ENCODE measurements at regions not wholly inside any gene's neighbourhood (a gene's known extent, or its start where the extent isn't known, plus 50 kb on each side); places are given as distances from the start of the nearest gene placed in this dataset.

DNA sequence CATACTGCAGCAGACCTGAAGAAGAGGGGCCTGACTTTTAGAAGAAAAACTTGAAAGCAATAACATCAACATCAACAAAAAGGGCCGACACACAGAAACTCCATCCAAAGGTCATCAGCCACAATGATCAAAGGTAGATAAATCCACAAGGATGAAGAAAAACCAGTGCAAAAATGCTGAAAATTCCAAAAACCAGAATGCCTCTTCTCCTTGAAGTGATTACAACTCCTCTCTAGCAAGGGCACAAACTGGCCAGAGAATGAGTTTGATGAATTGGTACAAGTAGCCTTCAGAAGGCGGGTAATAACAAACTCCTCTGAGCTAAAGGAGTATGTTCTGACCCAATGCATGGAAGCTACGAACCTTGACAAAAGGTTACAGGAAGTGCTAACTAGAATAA, 186.2 kb upstream of the RAI14 start:
- Histone ChIP-seq H3K9me2 (ENCODE audit: low read depth, low read length) (no peaks in the 10 kb centered on the region), H3K27ac (ENCODE audit: low read depth, low read length, poor library complexity, severe bottlenecking) (no peak overlapping the region), H3K36me3 (ENCODE audit: insufficient read depth, low read length) (no peaks in the 10 kb centered on the region), H3K27me3 (ENCODE audit: insufficient read depth, low read length) (no peaks in the 10 kb centered on the region), H3K9me3 (ENCODE audit: low read length) (no peaks in the 10 kb centered on the region), H3K79me2 (ENCODE audit: insufficient read depth, low read length) (no peaks in the 10 kb centered on the region), H3F3A (ENCODE audit: insufficient read depth, low read length) (no peaks in the 10 kb centered on the region), H3K9ac (ENCODE audit: low read length) (no peak overlapping the region), H4K20me1 (ENCODE audit: insufficient read depth, low read length) (no peaks in the 10 kb centered on the region), H3K4me2 (ENCODE audit: low read length) (no peak overlapping the region), H2AFZ (ENCODE audit: low read length) (no peak overlapping the region), H3K4me3 (ENCODE audit: low read depth, low read length, poor library complexity, severe bottlenecking) (no peak overlapping the region), H3K4me1 (ENCODE audit: insufficient read depth, low read length, severe bottlenecking) (no peaks in the 10 kb centered on the region)
- TF ChIP-seq, protein P1, sequence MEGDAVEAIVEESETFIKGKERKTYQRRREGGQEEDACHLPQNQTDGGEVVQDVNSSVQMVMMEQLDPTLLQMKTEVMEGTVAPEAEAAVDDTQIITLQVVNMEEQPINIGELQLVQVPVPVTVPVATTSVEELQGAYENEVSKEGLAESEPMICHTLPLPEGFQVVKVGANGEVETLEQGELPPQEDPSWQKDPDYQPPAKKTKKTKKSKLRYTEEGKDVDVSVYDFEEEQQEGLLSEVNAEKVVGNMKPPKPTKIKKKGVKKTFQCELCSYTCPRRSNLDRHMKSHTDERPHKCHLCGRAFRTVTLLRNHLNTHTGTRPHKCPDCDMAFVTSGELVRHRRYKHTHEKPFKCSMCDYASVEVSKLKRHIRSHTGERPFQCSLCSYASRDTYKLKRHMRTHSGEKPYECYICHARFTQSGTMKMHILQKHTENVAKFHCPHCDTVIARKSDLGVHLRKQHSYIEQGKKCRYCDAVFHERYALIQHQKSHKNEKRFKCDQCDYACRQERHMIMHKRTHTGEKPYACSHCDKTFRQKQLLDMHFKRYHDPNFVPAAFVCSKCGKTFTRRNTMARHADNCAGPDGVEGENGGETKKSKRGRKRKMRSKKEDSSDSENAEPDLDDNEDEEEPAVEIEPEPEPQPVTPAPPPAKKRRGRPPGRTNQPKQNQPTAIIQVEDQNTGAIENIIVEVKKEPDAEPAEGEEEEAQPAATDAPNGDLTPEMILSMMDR (IDR thresholded peaks at IDR 0.05; ENCODE audit: low read length), result no peak
- TF ChIP-seq EZH2 (IDR thresholded peaks at IDR 0.05; ENCODE audit: borderline replicate concordance, low read length), result no peak

DNA sequence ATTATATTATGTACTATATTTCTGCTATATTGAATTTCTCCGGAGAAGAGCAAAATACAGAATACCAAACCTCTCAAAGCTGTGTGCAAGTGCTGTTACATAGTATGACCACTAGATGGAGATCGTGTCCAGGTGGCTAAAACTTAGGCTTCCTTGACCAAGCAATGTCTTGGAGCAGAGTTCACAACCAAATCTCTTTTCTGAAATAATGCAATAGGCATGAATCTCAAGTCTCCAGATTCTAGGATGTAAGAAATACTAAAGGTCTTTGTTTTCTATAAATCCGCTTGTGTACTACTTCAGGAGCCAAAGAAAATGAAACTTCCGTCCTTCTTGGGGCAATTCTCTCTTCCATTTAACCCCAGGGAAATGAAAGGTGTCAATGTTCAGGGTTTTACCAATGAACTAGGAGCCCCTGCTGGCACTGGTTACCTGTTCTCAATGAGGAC, 181.5 kb upstream of the RAI14 start:
- H3K27ac ChIP-seq (ENCODE audit: low read depth, low read length, poor library complexity, severe bottlenecking), result no peak overlapping the region
- H3K4me3 ChIP-seq (ENCODE audit: low read depth, low read length, poor library complexity, severe bottlenecking), result no peak overlapping the region
- TF ChIP-seq, protein P1 (IDR thresholded peaks at IDR 0.05; ENCODE audit: low read length), result peak; percentile 90
- TF ChIP-seq EZH2 (IDR thresholded peaks at IDR 0.05; ENCODE audit: borderline replicate concordance, low read length), result no peak
- no peaks in the 10 kb centered on the region for H3F3A ChIP-seq (ENCODE audit: insufficient read depth, low read length)
- H3K9me3 ChIP-seq (ENCODE audit: low read length), result no peaks in the 10 kb centered on the region
- H2AFZ ChIP-seq (ENCODE audit: low read length), result no peak overlapping the region
- H3K4me2 ChIP-seq (ENCODE audit: low read length), result no peak overlapping the region
- H3K9ac ChIP-seq (ENCODE audit: low read length), result no peak overlapping the region
- H3K9me2 ChIP-seq (ENCODE audit: low read depth, low read length), result no peaks in the 10 kb centered on the region
- H3K36me3 ChIP-seq (ENCODE audit: insufficient read depth, low read length), result no peaks in the 10 kb centered on the region
- no peaks in the 10 kb centered on the region for H3K27me3 ChIP-seq (ENCODE audit: insufficient read depth, low read length)
- no peaks in the 10 kb centered on the region for H3K4me1 ChIP-seq (ENCODE audit: insufficient read depth, low read length, severe bottlenecking)
- no peaks in the 10 kb centered on the region for H3K79me2 ChIP-seq (ENCODE audit: insufficient read depth, low read length)
- H4K20me1 ChIP-seq (ENCODE audit: insufficient read depth, low read length), result no peaks in the 10 kb centered on the region

DNA sequence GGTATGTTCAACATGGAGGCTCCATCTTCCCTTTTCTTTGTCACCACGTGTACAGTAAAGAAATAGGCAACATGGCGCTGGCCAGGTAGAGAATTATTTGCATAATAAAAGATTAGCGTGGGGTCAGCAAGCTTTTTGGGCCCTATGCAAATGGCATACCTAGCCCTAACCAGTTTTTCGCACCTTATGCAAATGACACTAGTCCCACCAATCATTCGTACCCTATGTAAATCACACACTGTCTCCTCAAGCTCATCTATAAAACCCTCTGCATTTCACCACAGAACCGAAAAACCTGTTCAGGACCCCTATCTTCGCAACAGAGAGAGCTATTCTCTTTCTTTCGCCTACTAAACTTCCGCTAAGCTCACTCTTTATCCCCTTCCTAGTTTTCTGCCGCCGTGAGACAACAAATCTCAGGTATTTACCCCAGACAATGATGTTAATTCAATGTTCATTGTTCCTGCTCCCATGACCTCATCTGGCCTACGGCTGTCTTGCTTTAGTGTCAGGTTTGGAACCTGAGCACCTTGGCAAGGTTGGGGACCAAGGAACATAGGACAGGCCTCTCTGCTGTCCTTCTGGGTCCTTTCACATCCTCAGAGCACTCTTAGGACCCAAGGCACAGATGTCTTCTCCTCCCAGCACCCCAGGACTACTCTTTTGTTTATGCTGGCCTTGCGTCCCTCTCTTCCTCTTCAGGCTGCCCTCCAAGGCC, 180.7 kb upstream of the RAI14 start:
- no peaks in the 10 kb centered on the region for H4K20me1 ChIP-seq (ENCODE audit: insufficient read depth, low read length)
- H3K9me3 ChIP-seq (ENCODE audit: low read length), result no peaks in the 10 kb centered on the region
- H3K4me1 ChIP-seq (ENCODE audit: insufficient read depth, low read length, severe bottlenecking), result no peaks in the 10 kb centered on the region
- no peaks in the 10 kb centered on the region for H3K9me2 ChIP-seq (ENCODE audit: low read depth, low read length)
- H3K27me3 ChIP-seq (ENCODE audit: insufficient read depth, low read length), result no peaks in the 10 kb centered on the region
- no peaks in the 10 kb centered on the region for H3K36me3 ChIP-seq (ENCODE audit: insufficient read depth, low read length)
- no peaks in the 10 kb centered on the region for H3K79me2 ChIP-seq (ENCODE audit: insufficient read depth, low read length)
- TF ChIP-seq EZH2 (IDR thresholded peaks at IDR 0.05; ENCODE audit: borderline replicate concordance, low read length), result no peak
- TF ChIP-seq, protein P1 (IDR thresholded peaks at IDR 0.05; ENCODE audit: low read length), result no peak
- H3F3A ChIP-seq (ENCODE audit: insufficient read depth, low read length), result no peaks in the 10 kb centered on the region
- no peak overlapping the region for H3K4me3 ChIP-seq (ENCODE audit: low read depth, low read length, poor library complexity, severe bottlenecking)
- no peak overlapping the region for H3K27ac ChIP-seq (ENCODE audit: low read depth, low read length, poor library complexity, severe bottlenecking)
- H2AFZ ChIP-seq (ENCODE audit: low read length), result no peak overlapping the region
- H3K9ac ChIP-seq (ENCODE audit: low read length), result no peak overlapping the region
- H3K4me2 ChIP-seq (ENCODE audit: low read length), result no peak overlapping the region

Measured in OCI-LY1 (cell line).